GM18873 (cell line): ENCODE measurements at regions not wholly inside any gene's neighbourhood (a gene's known extent, or its start where the extent isn't known, plus 50 kb on each side); places are given as distances from the start of the nearest gene placed in this dataset.
"Not testable (repeated sequence)": the region's sequence is repeated elsewhere in the genome, so short reads cannot be mapped to it uniquely, and the experiment has no call there.

ENCODE experiments used
- ATAC-seq: cut with Tn5 transposase; IDR thresholded peaks from one replicate; pipeline ENCODE4 v1.9.1; 2021; ENCODE audit warnings: mild to moderate bottlenecking, moderate library complexity, moderate number of reproducible peaks; ENCODE audit not compliant: unreplicated experiment, low FRiP score

GRCh38 chr7:91614431-91614830, 266.1 kb downstream of the MTERF1 start:
- no peak for ATAC-seq

GRCh38 chr7:91618776-91619765, 261.4 kb downstream of the MTERF1 start:
- no peak for ATAC-seq

- no peak for ATAC-seq
These were observed 259.7 kb downstream of the MTERF1 start for GRCh38 chr7:91620827-91621226.

GRCh38 chr7:91627324-91627723, 253.2 kb downstream of the MTERF1 start:
- not testable (repeated sequence) for ATAC-seq

- ATAC-seq: no peak
These were observed 251.8 kb downstream of the MTERF1 start for GRCh38 chr7:91628742-91629141.

GRCh38 chr7:91630581-91631380, 249.7 kb downstream of the MTERF1 start:
- ATAC-seq: no peak

GRCh38 chr7:91632234-91632940, 248.1 kb downstream of the MTERF1 start:
- no peak for ATAC-seq

GRCh38 chr7:91633013-91633441, 247.5 kb downstream of the MTERF1 start:
- ATAC-seq: no peak

- no peak for ATAC-seq
These were observed 245.9 kb downstream of the MTERF1 start for GRCh38 chr7:91634485-91635177.

GRCh38 chr7:91636129-91636724, 244.3 kb downstream of the MTERF1 start:
- no peak for ATAC-seq

- no peak for ATAC-seq
These were observed 243.8 kb downstream of the MTERF1 start for GRCh38 chr7:91636728-91637127.

- ATAC-seq: no peak
These were observed 236.2 kb downstream of the MTERF1 start for GRCh38 chr7:91644256-91644655.

- ATAC-seq: no peak
These were observed 235.0 kb downstream of the MTERF1 start for GRCh38 chr7:91645542-91645941.

- no peak for ATAC-seq
These were observed 228.5 kb downstream of the MTERF1 start for GRCh38 chr7:91651986-91652385.

GRCh38 chr7:91653286-91653685, 227.2 kb downstream of the MTERF1 start:
- no peak for ATAC-seq

GRCh38 chr7:91655656-91656055, 224.8 kb downstream of the MTERF1 start:
- ATAC-seq: no peak

GRCh38 chr7:91656541-91657482, 223.7 kb downstream of the MTERF1 start:
- ATAC-seq: no peak

- ATAC-seq: no peak
These were observed 222.9 kb downstream of the MTERF1 start for GRCh38 chr7:91657483-91658071.
